HG03064 (cell line): ENCODE measurements at regions not wholly inside any gene's neighbourhood (a gene's known extent, or its start where the extent isn't known, plus 50 kb on each side); places are given as distances from the start of the nearest gene placed in this dataset.

ENCODE experiments used
- ATAC-seq: cut with Tn5 transposase; IDR thresholded peaks from one replicate; pipeline ENCODE4 v1.9.1; 2021; ENCODE audit warnings: low read depth; ENCODE audit not compliant: unreplicated experiment

- ATAC-seq: no peak
These were observed 65.1 kb downstream of the PFDN4 start for GRCh38 chr20:54272901-54273488.

- ATAC-seq: no peak
These were observed 67.6 kb downstream of the PFDN4 start for GRCh38 chr20:54275359-54276111.

GRCh38 chr20:54276577-54277169 is 68.8 kb downstream of the PFDN4 start:
- ATAC-seq: no peak

DNA sequence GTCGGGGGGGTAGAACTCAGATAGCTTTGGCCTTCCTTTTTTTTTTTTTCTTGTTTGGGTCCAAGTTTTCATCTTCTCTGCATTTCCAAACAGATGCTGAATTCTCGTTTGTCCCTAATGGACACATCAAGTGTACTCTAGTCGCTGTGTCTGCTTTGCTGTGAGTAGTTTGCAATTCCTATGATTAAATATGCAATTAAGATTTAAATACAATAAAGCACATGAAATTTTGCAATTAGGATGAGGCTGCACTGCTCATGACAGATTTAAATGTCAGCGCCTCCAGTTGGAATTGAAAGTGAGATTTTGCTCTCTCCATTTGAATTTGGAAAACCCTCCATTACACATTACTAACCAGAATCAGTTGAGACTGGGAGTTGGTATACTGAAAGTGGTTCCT is 70.4 kb downstream of the PFDN4 start:
- no peak for ATAC-seq

GRCh38 chr20:54282625-54283024 is 74.7 kb downstream of the PFDN4 start:
- no peak for ATAC-seq

- ATAC-seq: no peak
These were observed 75.4 kb downstream of the PFDN4 start for GRCh38 chr20:54283253-54283652.

DNA sequence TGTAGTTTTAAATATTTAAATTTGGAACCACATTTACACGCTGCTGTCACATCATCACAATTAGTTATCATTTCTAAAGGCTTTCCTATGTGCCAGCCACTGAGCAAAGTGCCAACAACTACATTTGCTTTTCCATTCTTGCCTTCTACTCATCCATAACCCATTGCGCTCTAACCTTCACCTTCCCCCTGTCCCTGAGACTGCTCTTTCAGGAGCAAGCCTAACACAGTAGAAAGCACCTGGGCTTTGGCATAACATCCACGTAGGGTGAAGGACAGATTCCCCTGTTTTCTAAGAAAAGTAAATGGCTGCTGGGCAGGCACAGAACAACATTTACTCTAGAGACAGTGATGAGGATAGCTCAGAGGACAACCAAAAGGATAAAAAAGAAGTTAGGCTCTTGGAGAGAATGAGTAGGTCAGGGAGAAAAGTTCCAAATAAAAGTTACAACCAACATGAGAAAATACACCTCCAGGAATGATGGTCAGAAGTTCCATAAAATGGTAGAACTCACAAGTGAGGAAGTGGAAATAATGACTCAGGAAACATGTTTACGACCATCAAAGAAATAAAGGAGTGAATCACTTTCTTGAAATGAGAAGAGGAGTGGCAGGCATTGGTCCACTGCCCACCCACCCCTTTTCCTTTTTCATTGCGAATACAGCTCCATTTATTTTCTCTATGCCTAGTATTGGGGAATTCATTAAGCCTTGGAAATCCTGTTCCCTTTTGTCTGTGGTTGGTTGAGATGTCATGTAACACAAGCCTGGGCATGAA is 77.2 kb downstream of the PFDN4 start:
- no peak for ATAC-seq

GRCh38 chr20:54290636-54291035 is 82.7 kb downstream of the PFDN4 start:
- no peak for ATAC-seq

- no peak for ATAC-seq
These were observed 83.6 kb downstream of the PFDN4 start for GRCh38 chr20:54291339-54292010.

DNA sequence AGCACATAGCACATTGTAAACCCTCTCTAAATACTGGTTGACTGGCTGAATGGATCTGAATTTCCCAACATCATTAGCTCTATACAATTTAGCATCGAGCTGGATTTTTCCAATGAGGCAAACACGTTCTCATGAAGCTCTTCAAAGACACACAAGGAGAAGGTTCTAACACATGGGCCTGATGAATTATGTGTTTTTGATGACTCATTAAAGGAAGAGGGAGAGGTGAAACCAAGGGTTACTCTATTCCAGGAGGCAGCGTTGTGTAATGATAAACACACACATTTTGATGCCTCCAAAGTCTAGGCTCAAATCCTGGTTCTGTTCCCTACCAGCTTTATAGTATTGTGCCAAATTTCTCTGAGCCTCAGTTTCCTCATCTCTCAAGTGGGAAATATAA is 84.3 kb downstream of the PFDN4 start:
- ATAC-seq: no peak

DNA sequence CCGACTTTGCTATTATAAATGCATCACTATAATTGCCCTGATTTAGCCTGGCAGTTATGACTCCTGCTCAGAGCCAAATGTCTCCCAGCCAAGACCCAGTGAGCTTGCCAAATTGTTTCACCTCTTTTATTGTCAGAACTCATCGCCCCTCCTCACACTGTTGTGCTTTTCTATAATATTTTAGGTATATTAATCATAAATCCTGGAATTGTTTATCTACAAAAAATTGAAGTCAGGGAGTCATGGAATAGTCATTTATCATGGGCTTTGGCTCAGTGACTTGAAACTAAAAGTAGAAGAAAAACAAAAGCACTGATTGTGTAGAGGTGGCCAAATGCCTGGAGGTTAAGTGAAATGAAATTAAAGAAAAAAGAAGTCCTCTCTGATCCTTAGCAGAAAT is 85.6 kb downstream of the PFDN4 start:
- no peak for ATAC-seq

GRCh38 chr20:54294094-54294493 is 86.2 kb downstream of the PFDN4 start:
- no peak for ATAC-seq

GRCh38 chr20:54295686-54296085 is 87.8 kb downstream of the PFDN4 start:
- no peak for ATAC-seq

- no peak for ATAC-seq
These were observed 97.5 kb downstream of the PFDN4 start for GRCh38 chr20:54305421-54305820.

- no peak for ATAC-seq
These were observed 99.3 kb downstream of the PFDN4 start for GRCh38 chr20:54306985-54307710.

- ATAC-seq: no peak
These were observed 100.9 kb downstream of the PFDN4 start for GRCh38 chr20:54308804-54309203.

DNA sequence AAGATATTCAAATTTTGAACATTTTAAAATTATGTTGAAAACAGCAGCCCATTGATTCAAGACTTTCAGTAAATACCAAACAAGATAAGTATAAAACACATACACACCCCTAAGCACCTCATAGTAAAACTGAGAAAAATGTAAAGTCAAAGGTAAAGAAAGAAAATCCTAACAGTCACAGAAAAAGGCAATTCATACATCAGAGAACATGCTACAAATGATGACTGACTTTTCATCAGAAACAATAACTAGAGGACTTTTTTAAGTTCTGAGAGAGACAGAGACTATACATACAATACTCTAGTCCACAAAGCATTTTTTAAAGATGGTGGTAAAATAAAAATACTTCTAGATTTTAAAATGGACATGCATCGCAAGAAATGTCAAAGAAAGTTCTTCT is 111.0 kb downstream of the PFDN4 start:
- ATAC-seq: no peak

DNA sequence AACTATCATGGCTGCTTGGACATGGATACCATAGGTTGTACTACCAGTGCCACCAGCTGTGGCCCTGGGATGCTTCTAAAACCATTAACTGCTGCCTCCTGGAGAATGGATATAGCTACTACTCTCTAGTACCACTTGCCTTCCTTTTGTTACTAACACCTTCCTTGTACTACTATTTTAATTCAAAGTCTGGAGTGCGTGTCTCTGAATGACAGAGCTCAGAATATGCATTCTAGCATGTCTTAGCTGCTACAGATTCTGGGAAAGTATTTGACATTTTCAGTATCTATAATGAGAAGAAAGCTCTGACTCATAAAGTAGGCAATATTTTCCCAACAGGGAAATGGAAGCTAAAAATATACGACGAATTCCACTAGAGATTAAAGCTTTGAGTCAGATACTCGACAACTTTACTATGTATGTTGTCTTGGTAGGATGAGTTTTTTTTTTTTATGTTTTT is 112.3 kb downstream of the PFDN4 start:
- ATAC-seq: no peak

DNA sequence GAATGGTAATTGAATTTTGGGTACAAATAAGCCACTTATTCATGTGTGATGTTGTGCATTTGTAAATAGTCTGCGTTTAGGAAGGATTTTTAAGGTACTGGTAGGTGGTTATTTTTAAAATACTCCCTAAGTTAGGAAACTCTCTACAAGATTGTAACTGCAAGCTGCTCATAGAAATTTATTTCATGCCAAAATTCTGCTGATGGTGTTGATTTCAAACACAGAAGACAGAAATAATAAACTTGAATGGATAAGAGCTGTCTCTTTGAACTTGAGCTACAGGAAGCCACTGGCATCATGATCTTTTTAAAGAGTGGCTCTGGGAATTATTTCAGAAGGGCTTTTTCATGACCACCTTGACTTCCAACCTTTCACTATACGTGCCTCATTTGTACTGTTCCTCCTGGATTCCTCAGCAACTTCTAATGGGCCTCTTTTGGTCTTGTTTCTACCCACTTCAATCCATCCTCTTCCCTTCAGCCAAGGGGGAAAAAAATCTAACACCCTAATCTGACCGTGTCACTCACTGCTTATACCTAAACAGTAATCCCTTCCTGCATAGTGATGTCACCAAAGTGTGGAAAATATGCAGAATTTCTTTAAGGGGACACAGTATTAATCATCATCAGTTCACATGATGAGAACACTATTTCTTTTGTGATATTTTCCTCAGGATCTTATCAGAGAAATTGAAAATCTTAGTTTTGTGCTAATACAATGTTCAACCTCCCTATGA is 113.6 kb downstream of the PFDN4 start:
- ATAC-seq: no peak
